Kidney (tissue), 13 donors: ENCODE measurements at regions not wholly inside any gene's neighbourhood (a gene's known extent, or its start where the extent isn't known, plus 50 kb on each side); places are given as distances from the start of the nearest gene placed in this dataset.

Experiments used
- DNase-seq, 5 donors: peaks; one replicate each; pipeline ENCODE4 v3.0.0-alpha.2; 2013 to 2020
- FAIRE-seq: peaks from 2 replicates; lab custom pipeline; 2012; peaks lifted over from hg19 to GRCh38; lab: Jason Lieb, UNC
- H3K27ac ChIP-seq, 2 donors: one replicate each; pipeline ENCODE4 v1.7.0; 2013; ENCODE audit warnings: low read depth in 2 of 2, low read length in 2 of 2, inconsistent platforms in 1 of 2
- H3K27me3 ChIP-seq: one replicate; pipeline ENCODE4 v1.7.1; 2013; ENCODE audit warnings: low read length, inconsistent platforms; ENCODE audit not compliant: control insufficient read depth, insufficient read depth
- H3K36me3 ChIP-seq, 3 donors: one replicate each; pipeline versions ENCODE4 v1.7.0 to v1.7.1; 2013; ENCODE audit warnings: low read length in 3 of 3, control low read depth in 1 of 3, inconsistent platforms in 1 of 3; ENCODE audit not compliant: insufficient read depth in 3 of 3, control insufficient read depth in 2 of 3
- H3K4me1 ChIP-seq, 3 donors: one replicate each; pipeline versions ENCODE4 v1.7.0 to v1.7.1; 2013; ENCODE audit warnings: low read length in 3 of 3, inconsistent platforms in 1 of 3, low read depth in 1 of 3; ENCODE audit not compliant: control insufficient read depth in 2 of 3, insufficient read depth in 2 of 3
- H3K4me3 ChIP-seq, 3 donors: one replicate each; pipeline versions ENCODE4 v1.7.0 to v1.8.1; 2013; ENCODE audit warnings: low read length in 3 of 3, control low read depth in 1 of 3, inconsistent platforms in 1 of 3
- H3K9ac ChIP-seq, 3 donors: one replicate each; pipeline versions ENCODE4 v1.7.0 to v1.7.1; 2013; ENCODE audit warnings: low read length in 3 of 3, control low read depth in 1 of 3, inconsistent platforms in 1 of 3
- H3K9me3 ChIP-seq, 3 donors: one replicate each; pipeline versions ENCODE4 v1.7.0 to v1.7.1; 2013; ENCODE audit warnings: low read length in 3 of 3, control low read depth in 1 of 3, inconsistent platforms in 1 of 3; ENCODE audit not compliant: control insufficient read depth in 2 of 3, insufficient read depth in 1 of 3
- intact Hi-C: fragments of 100-400 bp; cut with DNase I; formaldehyde crosslinking; loops from one replicate; pipeline ENCODE4 v1.11.1; 2022
- TF ChIP-seq, protein P1 (sequence below): IDR thresholded peaks from 3 replicates; pipeline ENCODE4 v1.5.1; 2012; ENCODE audit warnings: mild to moderate bottlenecking, moderate library complexity, borderline replicate concordance; ENCODE audit not compliant: insufficient read depth; ENCODE audit errors: extremely low read depth
- donor health status: control.
- donor health status: control.
- donor health status: control.
- donor health status: control.
- donor health status: control.
- donor health status: DM: yes; HTN: yes; CAD: no.
- donor health status: Normal renal cell carcinoma (clear cell type).

DNA sequence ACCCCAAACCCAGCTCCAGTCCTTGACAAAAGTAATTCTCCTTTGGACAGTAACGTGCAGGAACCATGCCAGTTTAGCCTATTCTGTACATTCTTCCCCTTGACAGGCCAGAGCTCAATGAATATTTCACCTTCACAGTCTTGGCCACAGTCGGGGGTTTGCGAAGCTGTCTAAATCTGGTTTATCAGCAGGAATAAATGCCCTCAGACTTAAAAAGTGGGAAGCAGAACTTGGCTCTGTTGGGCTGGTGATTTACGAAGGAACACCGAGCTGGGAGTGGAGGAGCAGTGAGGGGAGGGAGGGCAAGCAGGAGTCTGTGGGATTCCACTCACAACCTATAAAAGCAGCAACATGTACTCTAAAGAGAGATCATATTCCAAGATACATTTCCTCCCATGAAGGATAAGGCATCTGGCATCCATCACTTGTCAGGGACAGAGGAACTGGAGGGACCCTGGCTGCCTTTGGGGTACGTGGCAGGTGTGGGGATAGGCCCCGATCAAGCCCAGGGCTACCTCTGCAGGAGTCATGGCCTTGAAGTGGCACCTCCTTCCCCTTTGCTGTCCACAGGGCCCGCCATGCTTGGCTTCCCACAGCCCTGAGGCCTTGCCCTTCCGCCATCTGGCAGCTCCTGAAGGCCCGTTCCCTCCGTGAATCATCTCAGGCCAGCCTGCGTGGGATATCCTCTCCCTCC, 154.3 kb downstream of the ADAMTS15 start:
- Histone ChIP-seq H3K36me3 (no peaks in the 10 kb centered on the region), H3K9ac (no peak overlapping the region), H3K27ac (no peak overlapping the region), H3K9me3 (no peaks in the 10 kb centered on the region), H3K4me3 (no peak overlapping the region), H3K4me1 (peaks cover 0 to 5% (median 0%) of the 10 kb centered on the region in 3 donors), H3K27me3 (no peaks in the 10 kb centered on the region)
- peak in 4 of 5 donors; percentile 59 to 71 (median 66) for DNase-seq
- intact Hi-C loops: no loop called here
- FAIRE-seq: no peak
- TF ChIP-seq, protein P1, sequence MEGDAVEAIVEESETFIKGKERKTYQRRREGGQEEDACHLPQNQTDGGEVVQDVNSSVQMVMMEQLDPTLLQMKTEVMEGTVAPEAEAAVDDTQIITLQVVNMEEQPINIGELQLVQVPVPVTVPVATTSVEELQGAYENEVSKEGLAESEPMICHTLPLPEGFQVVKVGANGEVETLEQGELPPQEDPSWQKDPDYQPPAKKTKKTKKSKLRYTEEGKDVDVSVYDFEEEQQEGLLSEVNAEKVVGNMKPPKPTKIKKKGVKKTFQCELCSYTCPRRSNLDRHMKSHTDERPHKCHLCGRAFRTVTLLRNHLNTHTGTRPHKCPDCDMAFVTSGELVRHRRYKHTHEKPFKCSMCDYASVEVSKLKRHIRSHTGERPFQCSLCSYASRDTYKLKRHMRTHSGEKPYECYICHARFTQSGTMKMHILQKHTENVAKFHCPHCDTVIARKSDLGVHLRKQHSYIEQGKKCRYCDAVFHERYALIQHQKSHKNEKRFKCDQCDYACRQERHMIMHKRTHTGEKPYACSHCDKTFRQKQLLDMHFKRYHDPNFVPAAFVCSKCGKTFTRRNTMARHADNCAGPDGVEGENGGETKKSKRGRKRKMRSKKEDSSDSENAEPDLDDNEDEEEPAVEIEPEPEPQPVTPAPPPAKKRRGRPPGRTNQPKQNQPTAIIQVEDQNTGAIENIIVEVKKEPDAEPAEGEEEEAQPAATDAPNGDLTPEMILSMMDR: no peak

DNA sequence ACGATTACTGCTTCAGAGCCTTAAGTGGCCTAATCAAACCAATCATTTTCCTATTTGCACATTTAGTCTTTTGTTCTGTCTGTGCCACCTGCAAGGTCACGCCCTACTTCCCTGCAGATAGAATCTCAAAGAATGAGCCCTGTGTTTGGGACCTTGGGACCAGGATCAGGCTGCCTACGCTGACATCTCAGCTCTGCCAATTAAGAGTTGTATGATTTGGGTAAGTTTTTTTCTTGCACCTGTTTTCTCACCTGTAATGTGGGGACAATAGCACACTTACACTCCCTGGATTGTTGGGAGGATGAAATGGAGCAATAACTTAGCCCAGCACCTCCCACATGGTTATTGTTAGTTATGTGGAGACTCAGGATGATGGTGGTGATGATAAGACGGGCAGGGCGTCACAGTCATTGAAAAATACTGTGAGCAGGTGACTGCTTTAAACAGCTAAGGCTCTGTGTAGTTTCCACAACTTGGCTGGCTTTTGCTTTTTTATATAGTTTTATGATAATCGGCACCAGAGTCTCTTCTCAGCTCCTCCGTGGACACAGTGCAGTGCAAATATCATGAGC, 155.0 kb downstream of the ADAMTS15 start:
- no peak overlapping the region for H3K27ac ChIP-seq
- DNase-seq: peak in 1 of 5 donors; percentile 53
- H3K9me3 ChIP-seq: no peaks in the 10 kb centered on the region
- no peaks in the 10 kb centered on the region for H3K27me3 ChIP-seq
- no peak overlapping the region for H3K4me3 ChIP-seq
- no peak overlapping the region for H3K9ac ChIP-seq
- peaks cover 0 to 5% (median 0%) of the 10 kb centered on the region in 3 donors for H3K4me1 ChIP-seq
- no peak for FAIRE-seq
- intact Hi-C loops: no loop called here
- TF ChIP-seq, protein P1: no peak
- no peaks in the 10 kb centered on the region for H3K36me3 ChIP-seq

DNA sequence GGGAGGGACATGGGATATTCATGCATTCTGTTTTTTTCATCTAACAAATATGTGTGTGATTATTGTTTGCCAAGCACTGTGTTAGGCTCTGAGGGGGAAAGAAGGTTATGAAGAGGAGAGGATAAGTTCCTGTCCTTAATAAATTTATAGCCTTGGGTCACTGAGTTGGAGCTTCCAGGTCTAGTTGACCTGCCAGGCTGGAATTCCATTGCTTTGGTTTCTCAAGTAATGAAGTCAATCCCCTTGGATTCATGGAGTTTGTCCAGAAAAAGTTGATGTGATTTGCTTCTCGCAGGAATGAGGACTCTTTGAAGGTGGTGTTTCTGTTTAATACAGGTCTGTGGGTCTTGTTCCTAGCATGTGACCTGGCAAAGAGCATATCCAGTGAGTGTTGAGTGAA, 156.2 kb downstream of the ADAMTS15 start:
- Histone ChIP-seq H3K27ac (no peak overlapping the region), H3K4me3 (no peak overlapping the region), H3K4me1 (peaks cover 0 to 5% (median 0%) of the 10 kb centered on the region in 3 donors), H3K36me3 (no peaks in the 10 kb centered on the region), H3K9me3 (no peaks in the 10 kb centered on the region), H3K27me3 (no peaks in the 10 kb centered on the region), H3K9ac (no peak overlapping the region)
- no peak for DNase-seq
- FAIRE-seq: no peak
- intact Hi-C loops: no loop called here
- TF ChIP-seq, protein P1: no peak
